ENCODE measurements at regions not wholly inside any gene's neighbourhood (a gene's known extent, or its start where the extent isn't known, plus 50 kb on each side); places are given as distances from the start of the nearest gene placed in this dataset.
"Not testable (repeated sequence)": the region's sequence is repeated elsewhere in the genome, so short reads cannot be mapped to it uniquely, and the experiment has no call there.

GRCh38 chr10:53071505-53072125 is 299.0 kb upstream of the MBL2 start:
- no peak overlapping the region for H3K4me3 ChIP-seq (ENCODE audit: low read length)
- no peaks in the 10 kb centered on the region for H3K4me1 ChIP-seq (ENCODE audit: insufficient read depth, low read length)

GRCh38 chr10:53069013-53069412 is 296.4 kb upstream of the MBL2 start:
- H3K4me3 ChIP-seq (ENCODE audit: low read length), result no peak overlapping the region
- no peaks in the 10 kb centered on the region for H3K9me3 ChIP-seq (ENCODE audit: low read depth, low read length)
- no peaks in the 10 kb centered on the region for H3K27me3 ChIP-seq (ENCODE audit: insufficient read depth, low read length)
- no peaks in the 10 kb centered on the region for H3K4me1 ChIP-seq (ENCODE audit: insufficient read depth, low read length)

More at GRCh38 chr10:53071505-53072125, 299.0 kb upstream of the MBL2 start:
- Histone ChIP-seq H3K9me3 (ENCODE audit: low read depth, low read length) (no peaks in the 10 kb centered on the region), H3K27me3 (ENCODE audit: insufficient read depth, low read length) (no peaks in the 10 kb centered on the region)

DNA sequence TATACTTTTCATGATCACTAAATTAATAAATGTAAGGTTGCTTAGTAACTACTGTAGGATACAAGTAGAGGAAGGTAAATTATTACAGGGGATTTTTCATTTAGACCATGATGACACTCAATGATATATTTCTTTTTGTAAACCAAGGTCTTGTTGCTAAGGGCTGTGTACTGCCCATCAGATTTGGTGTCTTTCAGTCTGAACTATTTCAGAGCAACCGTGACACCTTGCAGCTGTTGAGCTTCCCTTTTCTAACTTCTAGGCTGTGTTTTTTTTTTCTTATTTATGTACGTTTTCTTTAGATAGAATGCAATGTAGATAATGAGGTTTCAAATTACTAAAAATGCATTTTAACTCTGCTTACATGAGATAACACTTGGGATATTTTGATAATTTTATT is 292.0 kb upstream of the MBL2 start:
- Histone ChIP-seq H3K9me3 (ENCODE audit: low read depth, low read length) (no peaks in the 10 kb centered on the region), H3K4me3 (ENCODE audit: low read length) (no peak overlapping the region), H3K4me1 (ENCODE audit: insufficient read depth, low read length) (no peaks in the 10 kb centered on the region), H3K27me3 (ENCODE audit: insufficient read depth, low read length) (no peaks in the 10 kb centered on the region)

- Histone ChIP-seq H3K4me1 (ENCODE audit: insufficient read depth, low read length) (no peaks in the 10 kb centered on the region), H3K9me3 (ENCODE audit: low read depth, low read length) (no peaks in the 10 kb centered on the region), H3K4me3 (ENCODE audit: low read length) (no peak overlapping the region), H3K27me3 (ENCODE audit: insufficient read depth, low read length) (no peaks in the 10 kb centered on the region)
Observed at GRCh38 chr10:53063805-53064204, 291.2 kb upstream of the MBL2 start.

GRCh38 chr10:53052521-53053164 is 280.1 kb upstream of the MBL2 start:
- H3K9me3 ChIP-seq (ENCODE audit: low read depth, low read length), result no peaks in the 10 kb centered on the region
- no peak overlapping the region for H3K4me3 ChIP-seq (ENCODE audit: low read length)
- H3K4me1 ChIP-seq (ENCODE audit: insufficient read depth, low read length), result no peaks in the 10 kb centered on the region
- H3K27me3 ChIP-seq (ENCODE audit: insufficient read depth, low read length), result no peaks in the 10 kb centered on the region

GRCh38 chr10:53045315-53045714 is 272.7 kb upstream of the MBL2 start:
- Histone ChIP-seq H3K4me3 (ENCODE audit: low read length) (no peak overlapping the region), H3K27me3 (ENCODE audit: insufficient read depth, low read length) (no peaks in the 10 kb centered on the region), H3K4me1 (ENCODE audit: insufficient read depth, low read length) (no peaks in the 10 kb centered on the region), H3K9me3 (ENCODE audit: low read depth, low read length) (no peaks in the 10 kb centered on the region)

- H3K4me3 ChIP-seq (ENCODE audit: low read length); H3K27me3 ChIP-seq (ENCODE audit: insufficient read depth, low read length); H3K9me3 ChIP-seq (ENCODE audit: low read depth, low read length); H3K4me1 ChIP-seq (ENCODE audit: insufficient read depth, low read length): not testable (repeated sequence)
Observed at GRCh38 chr10:53035823-53036222, 263.2 kb upstream of the MBL2 start.

- no peaks in the 10 kb centered on the region for H3K27me3 ChIP-seq (ENCODE audit: insufficient read depth, low read length)
- H3K4me3 ChIP-seq (ENCODE audit: low read length), result no peak overlapping the region
- peaks cover 14% of the 10 kb centered on the region for H3K4me1 ChIP-seq (ENCODE audit: insufficient read depth, low read length)
- no peaks in the 10 kb centered on the region for H3K9me3 ChIP-seq (ENCODE audit: low read depth, low read length)
Observed at GRCh38 chr10:53033396-53033795, 260.8 kb upstream of the MBL2 start.

GRCh38 chr10:53029872-53030849 is 257.6 kb upstream of the MBL2 start:
- peaks cover 14% of the 10 kb centered on the region for H3K4me1 ChIP-seq (ENCODE audit: insufficient read depth, low read length)
- H3K4me3 ChIP-seq (ENCODE audit: low read length); H3K27me3 ChIP-seq (ENCODE audit: insufficient read depth, low read length); H3K9me3 ChIP-seq (ENCODE audit: low read depth, low read length): not testable (repeated sequence)

GRCh38 chr10:53029449-53029848 is 256.9 kb upstream of the MBL2 start:
- Histone ChIP-seq H3K4me3 (ENCODE audit: low read length) (no peak overlapping the region), H3K27me3 (ENCODE audit: insufficient read depth, low read length) (no peaks in the 10 kb centered on the region), H3K4me1 (ENCODE audit: insufficient read depth, low read length) (peaks cover 14% of the 10 kb centered on the region), H3K9me3 (ENCODE audit: low read depth, low read length) (no peaks in the 10 kb centered on the region)

DNA sequence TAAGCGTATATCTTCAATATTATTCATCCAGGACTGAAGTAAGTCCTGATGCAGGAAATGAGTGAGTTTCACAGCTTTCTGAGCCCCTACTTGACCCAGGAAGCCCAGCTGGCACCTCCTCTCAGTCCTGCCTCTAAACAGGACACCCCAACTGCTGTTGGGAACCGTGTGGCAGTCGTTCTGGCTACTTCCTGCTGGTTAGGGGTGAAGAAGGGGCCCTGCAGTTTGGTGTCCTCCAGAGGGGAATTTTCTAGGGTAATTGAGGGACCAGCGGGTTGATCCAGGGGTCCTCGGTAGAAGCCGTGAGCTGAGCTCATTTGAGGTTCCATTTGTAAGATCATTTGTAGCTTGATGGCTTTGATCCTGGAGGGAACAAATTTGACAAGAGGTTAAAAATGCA is 253.2 kb upstream of the MBL2 start:
- H3K4me3 ChIP-seq (ENCODE audit: low read length); H3K27me3 ChIP-seq (ENCODE audit: insufficient read depth, low read length); H3K4me1 ChIP-seq (ENCODE audit: insufficient read depth, low read length); H3K9me3 ChIP-seq (ENCODE audit: low read depth, low read length): not testable (repeated sequence)

DNA sequence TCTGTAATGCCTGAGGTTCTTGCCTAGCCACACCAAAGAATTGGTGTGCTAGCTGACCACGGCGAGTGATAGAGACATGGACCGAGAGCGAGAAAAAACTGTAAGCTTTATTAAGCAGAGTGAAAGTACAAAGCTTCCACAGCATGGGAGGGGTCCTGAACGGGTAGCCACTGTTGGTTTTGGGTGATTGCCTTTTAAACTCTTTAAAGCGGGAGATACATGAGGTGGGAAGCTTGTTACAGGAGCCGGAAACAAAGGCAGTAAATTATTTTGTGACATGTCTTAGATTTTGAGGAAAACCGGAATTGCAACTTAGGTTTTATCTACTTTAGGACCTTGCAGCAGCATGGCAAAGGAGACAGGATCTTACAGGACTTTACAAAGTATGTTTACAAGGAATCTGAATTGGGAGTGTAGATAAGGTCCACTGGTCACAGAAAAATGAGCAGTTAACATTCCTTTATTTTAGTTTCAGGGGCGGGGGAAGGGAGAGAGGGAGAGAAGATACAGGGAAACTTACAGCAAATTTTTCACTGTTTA is 252.7 kb upstream of the MBL2 start:
- peaks cover 8% of the 10 kb centered on the region for H3K4me1 ChIP-seq (ENCODE audit: insufficient read depth, low read length)
- H3K4me3 ChIP-seq (ENCODE audit: low read length), result peak overlapping the region; percentile 10
- H3K27me3 ChIP-seq (ENCODE audit: insufficient read depth, low read length), result no peaks in the 10 kb centered on the region
- no peaks in the 10 kb centered on the region for H3K9me3 ChIP-seq (ENCODE audit: low read depth, low read length)

GRCh38 chr10:53023411-53023810 is 250.8 kb upstream of the MBL2 start:
- Histone ChIP-seq H3K4me1 (ENCODE audit: insufficient read depth, low read length) (no peaks in the 10 kb centered on the region), H3K4me3 (ENCODE audit: low read length) (no peak overlapping the region), H3K27me3 (ENCODE audit: insufficient read depth, low read length) (no peaks in the 10 kb centered on the region), H3K9me3 (ENCODE audit: low read depth, low read length) (no peaks in the 10 kb centered on the region)

DNA sequence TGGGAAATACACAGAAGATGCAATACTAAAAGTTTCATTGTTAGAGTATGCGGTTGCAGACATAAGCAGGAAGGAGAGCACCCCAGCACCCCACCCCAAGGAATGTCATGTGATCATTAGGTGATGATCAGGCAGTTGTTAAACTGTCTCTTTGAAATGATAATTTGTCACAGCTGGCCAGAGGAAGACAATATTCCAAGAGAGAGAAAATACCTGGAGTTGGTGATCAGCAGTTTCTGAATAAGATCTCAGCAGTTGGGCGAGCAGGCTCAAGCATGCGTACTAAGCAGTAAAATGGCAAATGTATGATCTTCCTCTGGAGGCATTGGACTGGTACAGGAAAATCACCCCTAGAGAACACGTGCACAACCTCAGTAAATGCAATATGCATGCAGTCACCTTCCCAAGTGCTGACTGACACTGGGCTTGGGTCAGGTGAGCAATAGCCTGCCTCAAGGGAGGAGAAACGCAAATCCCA is 250.1 kb upstream of the MBL2 start:
- H3K27me3 ChIP-seq (ENCODE audit: insufficient read depth, low read length), result no peaks in the 10 kb centered on the region
- H3K4me1 ChIP-seq (ENCODE audit: insufficient read depth, low read length), result no peaks in the 10 kb centered on the region
- H3K4me3 ChIP-seq (ENCODE audit: low read length), result no peak overlapping the region
- H3K9me3 ChIP-seq (ENCODE audit: low read depth, low read length), result no peaks in the 10 kb centered on the region

GRCh38 chr10:53013201-53013810 is 240.7 kb upstream of the MBL2 start:
- Histone ChIP-seq H3K4me3 (ENCODE audit: low read length) (no peak overlapping the region), H3K4me1 (ENCODE audit: insufficient read depth, low read length) (peaks cover 15% of the 10 kb centered on the region), H3K27me3 (ENCODE audit: insufficient read depth, low read length) (no peaks in the 10 kb centered on the region), H3K9me3 (ENCODE audit: low read depth, low read length) (no peaks in the 10 kb centered on the region)

All from mononuclear cell (primary cell).